Fibroblast of lung (primary cell): ENCODE measurements at regions not wholly inside any gene's neighbourhood (a gene's known extent, or its start where the extent isn't known, plus 50 kb on each side); places are given as distances from the start of the nearest gene placed in this dataset.

Experiments
- CTCF ChIP-seq, 2 donors: IDR thresholded peaks in 1 of 2; conservative IDR thresholded peaks in 1 of 2; 1 replicate in 1 of 2; 2 replicates in 1 of 2; pipeline ENCODE4 v1.5.1; 2011 to 2012; ENCODE audit warnings: low read length in 2 of 2, control low read depth in 1 of 2, inconsistent platforms in 1 of 2, low read depth in 1 of 2, mild to moderate bottlenecking in 1 of 2
- EZH2 ChIP-seq: IDR thresholded peaks from 2 replicates; pipeline ENCODE4 v1.5.1; 2012; ENCODE audit warnings: low read length, control low read depth, mild to moderate bottlenecking; ENCODE audit errors: missing control alignments

DNA sequence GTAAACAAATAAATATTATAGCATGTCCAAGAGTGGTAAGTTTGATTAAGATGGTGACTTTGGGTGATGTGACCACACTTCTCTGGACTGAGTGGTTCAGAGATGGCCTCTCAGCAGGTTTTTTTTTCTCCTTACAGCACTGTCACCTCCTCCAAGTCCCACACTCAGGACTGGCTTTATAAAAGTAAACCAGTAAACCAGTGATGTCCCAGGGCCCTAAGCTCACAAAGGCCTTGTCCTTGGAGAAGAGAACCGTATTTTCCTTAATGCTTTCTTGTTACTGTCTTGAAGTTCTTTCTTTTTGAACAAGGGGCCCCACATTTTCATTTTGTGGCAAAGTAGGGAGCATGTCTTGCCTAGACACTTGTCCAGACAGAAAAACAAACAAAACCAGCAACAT is 274.0 kb downstream of the MYCN start:
- TF ChIP-seq CTCF (conservative IDR thresholded peaks at IDR 0.05 in 1 of 2, IDR thresholded peaks at IDR 0.05 in 1 of 2; ENCODE audit: low read depth in 1 of 2, low read length in 2 of 2) (no peak), EZH2 (no peak)
